RWPE1 (cell line): ENCODE measurements at regions not wholly inside any gene's neighbourhood (a gene's known extent, or its start where the extent isn't known, plus 50 kb on each side); places are given as distances from the start of the nearest gene placed in this dataset.

Experiments
- CTCF ChIA-PET: fragments of 350-600 bp; sonication (Branson Sonifier 250); formaldehyde crosslinking; extraction: SDS; loops from one replicate; lab custom pipeline; 2021; lab: Yijun Ruan, JAX
- POLR2A ChIA-PET: fragments of 400-600 bp; formaldehyde crosslinking; extraction: SDS; loops from one replicate; lab custom pipeline; 2020; ENCODE audit warnings: antibody characterized with exemption; ENCODE audit not compliant: low non-redundant PET; lab: Yijun Ruan, JAX
- DNase-seq: peaks from one replicate; pipeline ENCODE4 v3.0.0; 2012; ENCODE audit warnings: low spot score
- H3K27ac ChIP-seq: fragments of 450-650 bp; 2 replicates; pipeline ENCODE4 v1.5.1; 2017
- CTCF ChIP-seq: fragments of 450-650 bp; conservative IDR thresholded peaks from 2 replicates; pipeline ENCODE4 v1.5.1; 2017; ENCODE audit warnings: low read depth, mild to moderate bottlenecking

GRCh38 chr20:60694763-60695162, 557.3 kb upstream of the CDH4 start:
- no peak for TF ChIP-seq CTCF
- no peak for DNase-seq
- CTCF ChIA-PET: no interaction called here

GRCh38 chr20:60695226-60696000, 556.6 kb upstream of the CDH4 start:
- DNase-seq: peak; percentile 47
- no peak overlapping the region for H3K27ac ChIP-seq
- ChIA-PET CTCF (interaction anchor here (0.5 kb wide), 1 partner anchor 202 kb away, joined by 3 read pairs; no protein-coding TSS in a partner anchor), POLR2A (no interaction called here)
- TF ChIP-seq CTCF: no peak

More at GRCh38 chr20:60694763-60695162, 557.3 kb upstream of the CDH4 start:
- POLR2A ChIA-PET: no interaction called here
- H3K27ac ChIP-seq: no peak overlapping the region

GRCh38 chr20:60697252-60697651, 554.8 kb upstream of the CDH4 start:
- no peak overlapping the region for H3K27ac ChIP-seq
- ChIA-PET CTCF (no interaction called here), POLR2A (no interaction called here)
- no peak for TF ChIP-seq CTCF
- DNase-seq: no peak

- no peak for DNase-seq
- ChIA-PET POLR2A (no interaction called here), CTCF (no interaction called here)
- no peak for TF ChIP-seq CTCF
- H3K27ac ChIP-seq: no peak overlapping the region
Observed at GRCh38 chr20:60700728-60701127, 551.3 kb upstream of the CDH4 start.

- ChIA-PET POLR2A (no interaction called here), CTCF (no interaction called here)
- DNase-seq: no peak
- no peak overlapping the region for H3K27ac ChIP-seq
- TF ChIP-seq CTCF: no peak
Observed at GRCh38 chr20:60704147-60704546, 547.9 kb upstream of the CDH4 start.

GRCh38 chr20:60713396-60713795, 538.7 kb upstream of the CDH4 start:
- no peak for DNase-seq
- no peak for TF ChIP-seq CTCF
- ChIA-PET POLR2A (no interaction called here), CTCF (no interaction called here)
- no peak overlapping the region for H3K27ac ChIP-seq
